Stromal cell of bone marrow (primary cell): ENCODE measurements at regions not wholly inside any gene's neighbourhood (a gene's known extent, or its start where the extent isn't known, plus 50 kb on each side); places are given as distances from the start of the nearest gene placed in this dataset.

Experiments used
- DNase-seq: peaks from one replicate; pipeline ENCODE4 v3.0.0-alpha.2; 2012; ENCODE audit warnings: low read depth

GRCh38 chr18:42401131-42401673 is 446.2 kb downstream of the PIK3C3 start:
- DNase-seq = no peak

GRCh38 chr18:42404151-42404550 is 449.1 kb downstream of the PIK3C3 start:
- DNase-seq = no peak

DNA sequence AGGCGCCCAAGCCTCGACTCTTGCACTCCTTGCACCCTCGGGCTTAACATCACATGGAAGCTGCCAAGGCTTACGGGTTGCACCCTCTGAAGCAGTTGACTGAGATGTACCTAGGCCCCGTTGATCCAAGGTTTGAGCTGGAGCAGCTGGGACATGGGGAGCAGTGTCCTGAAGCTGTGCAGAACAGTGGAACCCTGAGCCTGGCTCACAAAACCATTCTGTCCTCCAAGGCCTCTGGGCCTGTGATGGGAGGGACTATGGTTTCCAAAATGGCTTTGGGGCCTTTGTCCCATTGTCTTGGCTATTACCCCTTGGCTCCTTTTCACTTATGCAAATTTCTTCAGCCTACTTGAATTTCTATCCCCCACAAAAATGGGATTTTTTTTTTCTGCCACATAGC is 454.0 kb downstream of the PIK3C3 start:
- no peak for DNase-seq

DNA sequence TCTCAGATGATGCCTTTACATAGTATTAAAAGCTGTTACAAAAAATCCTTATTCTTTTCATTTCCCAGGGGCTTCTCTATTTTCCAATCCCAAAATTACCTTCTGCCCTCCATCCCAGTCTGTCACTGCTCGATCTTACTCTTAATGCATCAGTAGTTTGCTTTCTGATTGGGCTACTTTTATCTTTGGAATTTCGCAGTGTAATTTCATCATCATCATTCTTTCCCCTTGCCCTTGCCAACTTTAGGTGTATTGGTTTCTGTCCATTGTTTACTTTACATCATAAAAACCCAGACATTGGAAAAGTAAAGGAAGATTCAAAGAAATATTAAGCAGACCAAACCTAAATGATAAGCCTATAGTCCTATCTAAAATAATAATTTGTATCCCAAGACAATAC is 457.2 kb downstream of the PIK3C3 start:
- DNase-seq = no peak

DNA sequence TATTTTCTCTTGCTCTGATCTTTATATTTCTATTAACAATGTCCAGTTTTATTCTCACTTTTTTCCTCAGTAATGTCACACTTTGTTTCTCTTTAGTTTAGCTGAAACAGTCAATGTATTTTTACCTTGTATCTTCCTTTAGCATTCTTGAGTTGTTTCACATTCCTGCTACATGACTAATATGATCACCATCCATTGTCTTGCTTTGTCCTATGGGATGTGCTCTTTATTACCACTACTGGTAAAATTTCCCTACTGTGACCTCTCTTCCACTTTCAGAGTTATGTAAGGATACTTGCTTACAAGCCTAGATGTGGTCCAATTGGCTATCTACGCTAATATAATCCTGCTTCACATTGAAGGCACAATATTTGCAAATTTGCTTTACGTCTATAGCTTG is 457.9 kb downstream of the PIK3C3 start:
- DNase-seq = no peak

DNA sequence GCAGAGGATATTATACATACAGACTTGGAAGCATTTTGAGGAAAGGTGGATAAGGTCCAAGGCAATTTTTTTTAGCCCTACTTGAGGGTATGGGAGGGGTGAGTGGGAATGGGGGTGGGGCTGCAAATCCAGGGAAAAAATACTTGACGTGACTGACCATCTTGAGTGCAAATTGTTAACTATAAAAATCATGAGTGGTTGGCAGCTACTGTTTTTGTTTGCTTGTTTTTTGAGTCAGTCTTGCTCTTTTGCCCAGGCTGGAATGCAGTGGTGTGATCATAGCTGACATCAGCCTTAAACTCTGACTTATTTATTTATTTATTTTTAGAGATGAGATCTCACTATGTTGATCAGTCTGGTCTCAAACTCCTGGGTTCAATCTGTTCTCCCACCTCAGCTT is 458.8 kb downstream of the PIK3C3 start:
- DNase-seq = peak; percentile 62

DNA sequence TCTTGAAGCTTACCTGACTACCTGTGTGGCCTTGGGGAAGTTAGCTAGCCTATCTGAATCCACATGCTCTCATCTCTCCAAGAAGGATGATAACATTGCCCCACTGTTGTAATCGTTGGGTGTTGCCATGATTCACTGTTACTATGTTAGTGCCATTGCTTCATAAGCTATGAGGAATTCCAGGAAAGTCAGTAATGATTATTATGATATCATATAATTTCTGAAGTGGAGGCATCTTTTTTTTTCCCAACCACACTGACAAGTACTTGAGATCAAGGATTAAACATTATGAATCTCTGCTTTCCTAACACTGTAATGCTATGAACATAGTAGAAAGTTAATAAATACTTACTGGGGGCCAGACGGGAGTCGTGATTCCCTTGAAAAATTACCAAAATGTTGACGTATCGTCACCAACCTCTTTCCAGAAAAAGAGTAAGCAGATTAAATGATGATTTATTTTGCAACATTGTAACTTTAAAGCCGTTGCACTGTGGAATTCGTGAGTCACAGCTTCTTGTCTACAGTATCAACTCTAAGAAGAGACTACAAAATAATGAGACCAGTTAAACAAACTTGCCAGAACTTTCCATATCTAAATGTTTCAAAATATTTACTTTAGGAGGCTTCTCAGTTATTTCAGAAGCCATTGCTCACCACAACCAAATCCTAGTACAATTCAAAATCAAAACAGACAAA is 459.9 kb downstream of the PIK3C3 start:
- DNase-seq = peak; percentile 88

DNA sequence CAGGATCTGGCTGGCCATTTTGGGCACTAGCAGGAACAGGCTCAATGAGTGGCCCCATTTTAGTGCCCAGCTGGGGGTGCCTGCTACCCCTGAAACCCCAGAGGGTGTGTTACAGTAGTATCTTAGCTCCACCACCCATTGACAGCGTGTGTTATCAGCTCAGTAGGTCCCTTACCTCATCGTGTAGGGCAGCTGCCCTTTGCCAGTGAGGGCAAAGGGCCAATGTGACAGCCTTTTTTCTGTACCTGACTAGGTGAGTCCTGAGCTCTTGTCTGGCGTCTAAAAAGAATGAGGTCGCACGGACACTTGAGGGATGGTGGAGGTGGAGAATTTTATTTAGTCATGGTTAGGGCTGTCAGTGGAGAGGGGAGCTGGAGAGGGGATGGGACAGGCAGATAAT is 462.2 kb downstream of the PIK3C3 start:
- DNase-seq = no peak

GRCh38 chr18:42418121-42418520 is 463.1 kb downstream of the PIK3C3 start:
- no peak for DNase-seq

DNA sequence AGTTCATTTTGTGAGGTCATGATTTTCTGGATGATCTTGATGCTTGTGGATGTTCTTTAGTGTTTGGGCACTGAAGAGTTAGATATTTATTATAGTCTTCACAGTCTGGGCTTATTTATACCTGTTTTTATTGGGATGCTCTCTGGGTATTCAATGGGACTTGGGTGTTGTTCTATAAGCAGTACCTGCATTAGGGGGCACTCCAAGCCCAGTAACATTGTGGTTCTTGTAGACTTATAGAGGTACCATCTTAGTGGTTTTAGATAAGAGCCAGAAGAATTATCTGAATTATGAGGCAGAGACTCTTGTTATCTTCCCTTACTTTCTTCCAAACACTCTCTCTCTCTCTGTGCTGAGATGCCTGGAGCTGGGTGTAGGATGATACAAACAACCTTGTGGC is 470.0 kb downstream of the PIK3C3 start:
- DNase-seq = no peak

DNA sequence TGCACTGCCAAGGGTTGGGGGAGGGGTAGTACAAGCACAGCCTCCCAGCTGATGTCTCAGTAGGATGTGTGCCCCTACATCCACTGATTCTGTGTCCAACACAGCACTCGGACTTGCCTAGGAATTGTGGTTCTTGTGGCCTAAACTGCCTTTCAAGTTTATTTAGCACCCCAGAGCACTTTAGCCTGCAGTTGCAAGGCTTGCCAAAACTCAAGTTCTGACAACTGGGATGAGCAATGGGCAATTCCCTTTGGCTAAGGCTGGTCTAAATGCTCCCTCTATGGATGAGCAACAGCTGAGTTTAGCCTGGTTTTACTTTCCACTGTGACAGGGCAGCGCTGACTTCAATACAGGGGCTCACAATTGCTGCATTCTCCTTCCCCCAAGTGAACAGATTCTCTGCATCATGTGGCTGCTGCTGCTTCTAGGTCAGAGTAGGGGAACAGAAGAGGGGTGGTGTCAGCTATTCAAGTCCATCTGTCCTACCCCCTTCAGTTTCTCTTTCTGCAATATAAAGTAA is 471.5 kb downstream of the PIK3C3 start:
- DNase-seq = peak; percentile 48

DNA sequence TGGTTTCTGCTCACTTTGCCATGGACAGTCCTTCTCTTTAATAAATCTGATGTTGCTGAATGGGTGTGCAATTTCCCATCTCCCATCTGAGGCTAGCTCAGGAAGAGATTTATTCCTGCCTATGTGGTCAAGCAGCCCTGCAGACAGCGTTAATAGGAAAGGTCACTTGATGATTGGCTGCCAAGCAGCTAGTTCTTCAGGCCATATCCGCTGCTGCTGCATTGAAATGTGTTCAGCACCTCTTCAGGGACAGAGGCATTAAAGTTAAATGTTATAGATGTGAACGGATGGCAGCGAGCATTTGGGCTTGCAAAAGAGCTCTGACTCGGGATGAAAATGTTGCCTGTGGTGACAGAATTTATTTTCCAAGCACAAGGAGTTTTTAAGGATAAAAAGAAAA is 474.2 kb downstream of the PIK3C3 start:
- no peak for DNase-seq

- DNase-seq = no peak
Measured at GRCh38 chr18:42436222-42436765, 481.3 kb downstream of the PIK3C3 start.

GRCh38 chr18:42437001-42437400 is 482.0 kb downstream of the PIK3C3 start:
- DNase-seq = no peak

GRCh38 chr18:42437646-42438045 is 482.6 kb downstream of the PIK3C3 start:
- DNase-seq = peak; percentile 55

GRCh38 chr18:42442656-42443055 is 487.6 kb downstream of the PIK3C3 start:
- no peak for DNase-seq

DNA sequence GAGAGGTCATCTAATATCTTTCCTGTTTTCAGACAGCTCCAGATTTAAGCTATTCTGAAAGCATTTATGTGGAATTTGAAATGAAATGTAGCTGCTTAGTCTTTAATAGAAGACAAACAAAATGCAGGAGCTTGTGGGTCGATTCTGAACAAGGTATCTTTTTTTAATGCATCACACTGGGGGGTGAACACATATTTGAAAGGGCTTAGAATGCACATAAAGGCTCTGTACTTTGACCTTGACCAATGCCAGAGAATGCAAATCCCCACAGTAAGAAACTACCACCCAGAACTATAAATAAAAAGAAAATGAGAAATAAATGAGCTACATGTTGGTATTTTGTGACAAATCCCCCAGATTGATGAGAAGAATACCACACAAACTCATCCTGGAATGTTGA is 489.3 kb downstream of the PIK3C3 start:
- DNase-seq = no peak

GRCh38 chr18:42445359-42445758 is 490.3 kb downstream of the PIK3C3 start:
- DNase-seq = no peak

GRCh38 chr18:42446195-42446594 is 491.2 kb downstream of the PIK3C3 start:
- peak; percentile 89 for DNase-seq

GRCh38 chr18:42447688-42448087 is 492.7 kb downstream of the PIK3C3 start:
- no peak for DNase-seq

DNA sequence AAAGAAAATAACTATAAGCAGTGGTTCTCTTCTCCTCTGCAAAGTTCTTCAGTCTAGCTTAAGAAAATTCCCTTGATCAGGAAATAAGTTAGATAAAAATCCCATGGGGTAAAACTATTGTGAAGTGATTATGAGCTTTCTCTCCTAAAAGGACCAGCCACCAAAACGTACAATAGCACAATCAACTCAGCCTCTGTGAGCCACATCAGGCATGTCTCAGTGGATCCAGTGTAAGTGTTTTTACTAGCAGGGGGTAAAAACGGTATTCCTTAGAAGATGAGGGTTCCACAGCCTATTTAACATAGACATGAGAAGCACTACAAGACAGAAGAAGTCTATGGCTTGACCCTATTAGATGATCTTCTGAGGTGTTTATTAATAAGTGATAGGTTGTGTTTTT is 503.2 kb downstream of the PIK3C3 start:
- DNase-seq = no peak

GRCh38 chr18:42459873-42460272 is 504.8 kb downstream of the PIK3C3 start:
- DNase-seq = no peak

- no peak for DNase-seq
Measured at GRCh38 chr18:42471885-42472284, 516.9 kb downstream of the PIK3C3 start.

- no peak for DNase-seq
Measured at GRCh38 chr18:42473611-42474010, 518.6 kb downstream of the PIK3C3 start.
